Nephron progenitor cell (in vitro differentiated cells): ENCODE measurements at regions not wholly inside any gene's neighbourhood (a gene's known extent, or its start where the extent isn't known, plus 50 kb on each side); places are given as distances from the start of the nearest gene placed in this dataset.

Source experiments
- DNase-seq: peaks from one replicate; pipeline ENCODE4 v3.0.0; 2021
- H3K27ac Mint-ChIP-seq: 2 replicates; pipeline ENCODE4 v1.8.0; 2021; ENCODE audit warnings: mild to moderate bottlenecking, moderate library complexity, mixed read lengths
- H3K27me3 Mint-ChIP-seq: 2 replicates; pipeline ENCODE4 v1.8.0; 2021; ENCODE audit warnings: mild to moderate bottlenecking, low read depth, mixed read lengths; ENCODE audit not compliant: poor library complexity
- H3K36me3 Mint-ChIP-seq: 2 replicates; pipeline ENCODE4 v1.8.0; 2021; ENCODE audit warnings: low read depth, mixed read lengths
- H3K4me1 Mint-ChIP-seq: 2 replicates; pipeline ENCODE4 v1.8.0; 2021; ENCODE audit warnings: mixed read lengths
- H3K4me3 Mint-ChIP-seq: 2 replicates; pipeline ENCODE4 v1.8.0; 2021; ENCODE audit warnings: mild to moderate bottlenecking, moderate library complexity, mixed read lengths
- H3K9me3 Mint-ChIP-seq: 2 replicates; pipeline ENCODE4 v1.8.0; 2021; ENCODE audit warnings: mild to moderate bottlenecking, moderate library complexity, mixed read lengths
- CTCF ChIP-seq: fragments of 200-600 bp; sonication (generic); IDR thresholded peaks from 2 replicates; pipeline ENCODE4 v1.5.0; 2021; ENCODE audit warnings: antibody characterized with exemption

- no peak overlapping the region for H3K27ac Mint-ChIP-seq
- TF ChIP-seq CTCF = no peak
- H3K4me1 Mint-ChIP-seq = peaks cover 54% of the 10 kb centered on the region
- H3K27me3 Mint-ChIP-seq = peaks cover 16% of the 10 kb centered on the region
- peaks cover 51% of the 10 kb centered on the region for H3K9me3 Mint-ChIP-seq
- no peaks in the 10 kb centered on the region for H3K36me3 Mint-ChIP-seq
- no peak for DNase-seq
- no peak overlapping the region for H3K4me3 Mint-ChIP-seq
These were observed 115.6 kb upstream of the NALF2 start for GRCh38 chrX:69388526-69388925.

- H3K4me1 Mint-ChIP-seq = peaks cover 54% of the 10 kb centered on the region
- no peak overlapping the region for H3K4me3 Mint-ChIP-seq
- TF ChIP-seq CTCF = peak; percentile 82
- peaks cover 14% of the 10 kb centered on the region for H3K27me3 Mint-ChIP-seq
- DNase-seq = peak; percentile 83
- peaks cover 51% of the 10 kb centered on the region for H3K9me3 Mint-ChIP-seq
- no peaks in the 10 kb centered on the region for H3K36me3 Mint-ChIP-seq
- no peak overlapping the region for H3K27ac Mint-ChIP-seq
These were observed 116.3 kb upstream of the NALF2 start for GRCh38 chrX:69387567-69388487.

- TF ChIP-seq CTCF = no peak
- DNase-seq = no peak
- Mint-ChIP-seq H3K4me1 (peaks cover 47% of the 10 kb centered on the region), H3K27me3 (peaks cover 12% of the 10 kb centered on the region), H3K9me3 (peaks cover 51% of the 10 kb centered on the region), H3K4me3 (no peak overlapping the region), H3K27ac (no peak overlapping the region), H3K36me3 (no peaks in the 10 kb centered on the region)
These were observed 117.4 kb upstream of the NALF2 start for GRCh38 chrX:69386681-69387080.

GRCh38 chrX:69379412-69379811, 124.7 kb upstream of the NALF2 start:
- Mint-ChIP-seq H3K4me1 (no peaks in the 10 kb centered on the region), H3K4me3 (no peak overlapping the region), H3K27ac (no peak overlapping the region), H3K36me3 (no peaks in the 10 kb centered on the region), H3K27me3 (peaks cover 11% of the 10 kb centered on the region), H3K9me3 (peaks cover 54% of the 10 kb centered on the region)
- TF ChIP-seq CTCF = no peak
- no peak for DNase-seq

- TF ChIP-seq CTCF = no peak
- no peak for DNase-seq
- Mint-ChIP-seq H3K4me3 (no peak overlapping the region), H3K9me3 (peaks cover 66% of the 10 kb centered on the region), H3K4me1 (peaks cover 8% of the 10 kb centered on the region), H3K36me3 (no peaks in the 10 kb centered on the region), H3K27me3 (peaks cover 8% of the 10 kb centered on the region), H3K27ac (peak overlapping the region; percentile 74)
These were observed 129.6 kb upstream of the NALF2 start for GRCh38 chrX:69374569-69374968.

DNA sequence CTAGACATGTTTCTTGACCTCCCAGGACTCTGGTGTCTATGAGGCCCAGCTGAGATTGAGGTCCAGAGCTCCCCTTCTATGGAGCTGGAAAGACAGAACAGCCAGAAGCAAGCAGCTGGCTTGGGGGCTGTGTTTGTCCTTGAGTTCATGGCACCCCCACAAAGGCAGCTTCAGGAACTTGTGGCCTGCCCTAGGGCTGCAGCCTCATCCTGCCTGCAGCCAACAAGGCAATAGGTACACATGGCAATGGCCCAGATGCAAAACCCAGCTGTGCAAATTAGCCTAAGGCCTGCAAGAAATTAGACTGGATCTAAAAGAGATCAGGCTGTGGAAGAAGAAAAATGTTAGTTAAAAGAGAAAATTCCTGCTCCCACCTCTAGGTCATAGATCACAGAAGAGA, 131.7 kb upstream of the NALF2 start:
- Mint-ChIP-seq H3K4me1 (peaks cover 8% of the 10 kb centered on the region), H3K4me3 (no peak overlapping the region), H3K36me3 (no peaks in the 10 kb centered on the region), H3K9me3 (peaks cover 63% of the 10 kb centered on the region), H3K27me3 (no peaks in the 10 kb centered on the region), H3K27ac (no peak overlapping the region)
- no peak for DNase-seq
- TF ChIP-seq CTCF = no peak
